Right cardiac atrium (tissue), 5 donors: ENCODE measurements at regions not wholly inside any gene's neighbourhood (a gene's known extent, or its start where the extent isn't known, plus 50 kb on each side); places are given as distances from the start of the nearest gene placed in this dataset.

Source experiments
- ATAC-seq, 2 donors: fragments of 200-7000 bp; cut with Tn5 transposase; one replicate each; pipeline versions ENCODE4 v1.8.0 to v1.9.1; 2020; ENCODE audit warnings: moderate library complexity in 2 of 2, mild to moderate bottlenecking in 1 of 2
- DNase-seq, 3 donors: peaks; one replicate each; pipeline ENCODE4 v3.0.0-alpha.2; 2020
- H3K27ac ChIP-seq: one replicate; pipeline ENCODE4 v1.5.1; 2013; ENCODE audit warnings: mild to moderate bottlenecking, low read length, control low read depth, moderate library complexity
- H3K27me3 ChIP-seq: one replicate; pipeline ENCODE4 v1.6.1; 2013; ENCODE audit not compliant: control insufficient read depth, insufficient read depth
- H3K4me1 ChIP-seq: one replicate; pipeline ENCODE4 v1.6.1; 2013; ENCODE audit warnings: low read length; ENCODE audit not compliant: control insufficient read depth, insufficient read depth
- H3K4me3 ChIP-seq: one replicate; pipeline ENCODE4 v1.5.1; 2013; ENCODE audit warnings: low read length, control low read depth
- H3K9me3 ChIP-seq: one replicate; pipeline ENCODE4 v1.6.1; 2013; ENCODE audit warnings: low read length; ENCODE audit not compliant: control insufficient read depth
- WGBS: extraction: QIAGEN DNeasy Blood & Tissue Kit; methylation state at CpG from one replicate; pipeline ENCODE4 v1.1.7; 2013; 5-methylcytosine and 5-hydroxymethylcytosine counted together
- intact Hi-C, 4 donors: fragments of 100-400 bp; cut with DNase I; formaldehyde crosslinking; loops; one replicate each; pipeline versions ENCODE4 v1.11.0 to v1.14.0; 2022 to 2023
- donor health status: healthy with polysubstance abuse.
- donor health status: DM: no; HTN: yes; CAD: no.
- donor health status: DM: no; HTN: no; CAD: no.
- donor health status: DM: no; HTN: yes; CAD: no; lungs with severe emphysema.
- donor health status: DM: yes; HTN: yes; CAD: no.

DNA sequence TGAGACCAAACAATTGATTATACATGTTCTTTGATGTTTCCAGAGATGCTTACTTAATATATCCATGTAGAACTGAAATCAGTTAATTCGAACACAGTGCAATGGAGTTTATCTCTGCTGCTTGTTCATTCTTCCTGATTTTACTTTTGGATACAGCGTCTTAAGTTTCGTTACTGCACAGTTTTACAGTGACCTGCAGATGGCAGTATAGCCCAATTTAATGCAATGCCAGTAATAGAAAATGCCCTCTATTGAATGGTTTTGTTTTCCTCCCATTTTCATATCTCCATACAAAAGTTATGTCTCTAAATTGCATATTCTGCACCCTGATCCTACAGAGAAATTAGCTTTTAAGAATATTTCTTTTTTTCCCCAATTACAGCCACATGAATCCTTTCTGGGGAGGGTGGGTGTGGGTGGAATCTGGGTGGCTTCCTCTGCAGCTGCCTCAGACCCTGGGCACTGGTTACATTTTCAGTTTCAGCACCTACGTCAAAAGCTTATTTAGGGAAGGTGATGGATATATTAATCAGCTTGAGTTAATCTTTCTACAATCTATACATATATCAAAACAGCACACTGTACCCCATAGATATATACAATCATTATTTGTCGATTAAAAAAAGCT is 101.1 kb upstream of the DCD start:
- WGBS, result 23% methylated on average over 5 of the region's 5 CpGs

DNA sequence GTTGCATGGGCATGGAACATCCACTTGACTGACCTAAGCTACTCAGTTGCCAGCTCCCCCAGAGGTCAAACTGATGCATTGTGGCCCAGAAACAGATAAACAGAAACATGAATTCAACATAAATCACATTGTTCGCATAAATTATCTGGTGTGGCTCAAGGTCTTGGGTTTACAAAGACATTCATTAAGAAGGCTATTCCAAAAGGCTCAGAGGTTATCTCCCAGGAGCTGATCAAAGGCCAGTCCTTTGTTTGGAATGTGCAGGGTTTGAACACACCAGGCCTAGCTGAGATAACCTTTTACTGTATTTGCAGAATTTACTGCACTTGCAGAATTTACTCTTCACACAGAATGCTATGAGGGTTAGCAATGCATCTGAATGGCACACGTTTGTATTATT is 96.4 kb upstream of the DCD start:
- intact Hi-C loops, result no loop called here
- ATAC-seq (no peak), DNase-seq (no peak)
- H3K9me3 ChIP-seq, result no peaks in the 10 kb centered on the region
- H3K27ac ChIP-seq, result no peak overlapping the region
- no peaks in the 10 kb centered on the region for H3K27me3 ChIP-seq
- WGBS, result 55% methylated on average over 2 of the region's 2 CpGs
- H3K4me3 ChIP-seq, result no peak overlapping the region
- H3K4me1 ChIP-seq, result no peaks in the 10 kb centered on the region

More for the DNA sequence above, 101.1 kb upstream of the DCD start:
- Histone ChIP-seq H3K4me3 (no peak overlapping the region), H3K9me3 (no peaks in the 10 kb centered on the region), H3K27ac (no peak overlapping the region), H3K27me3 (no peaks in the 10 kb centered on the region), H3K4me1 (no peaks in the 10 kb centered on the region)
- intact Hi-C loops, result loop anchor here in 1 of 4 donors (5.0 kb wide), 1 partner anchor 208 kb away; no protein-coding TSS in a partner anchor
- DNase-seq (no peak), ATAC-seq (no peak)

DNA sequence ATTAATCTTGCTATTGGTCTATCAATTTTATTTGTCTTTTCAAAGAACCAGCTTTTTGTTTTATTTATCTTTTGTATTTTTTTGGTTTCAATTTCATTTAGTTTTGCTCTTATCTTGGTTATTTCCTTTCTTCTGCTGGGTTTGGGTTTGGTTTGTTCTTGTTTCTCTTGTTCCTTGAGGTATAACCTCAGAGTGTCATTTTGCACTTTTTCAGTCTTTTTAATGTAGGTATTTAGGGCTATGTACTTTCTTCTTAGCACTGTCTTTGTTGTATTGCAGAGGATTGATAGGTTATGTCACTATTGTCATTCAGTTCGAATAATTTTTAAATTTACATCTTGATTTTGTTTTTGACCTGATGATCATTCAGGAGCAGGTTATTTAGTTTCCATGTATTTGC is 92.7 kb upstream of the DCD start:
- no peaks in the 10 kb centered on the region for H3K27me3 ChIP-seq
- no peak overlapping the region for H3K27ac ChIP-seq
- DNase-seq (no peak), ATAC-seq (no peak)
- WGBS, result 73% methylated on average over 1 of the region's 1 CpG
- intact Hi-C loops, result no loop called here
- no peak overlapping the region for H3K4me3 ChIP-seq
- no peaks in the 10 kb centered on the region for H3K9me3 ChIP-seq
- no peaks in the 10 kb centered on the region for H3K4me1 ChIP-seq

DNA sequence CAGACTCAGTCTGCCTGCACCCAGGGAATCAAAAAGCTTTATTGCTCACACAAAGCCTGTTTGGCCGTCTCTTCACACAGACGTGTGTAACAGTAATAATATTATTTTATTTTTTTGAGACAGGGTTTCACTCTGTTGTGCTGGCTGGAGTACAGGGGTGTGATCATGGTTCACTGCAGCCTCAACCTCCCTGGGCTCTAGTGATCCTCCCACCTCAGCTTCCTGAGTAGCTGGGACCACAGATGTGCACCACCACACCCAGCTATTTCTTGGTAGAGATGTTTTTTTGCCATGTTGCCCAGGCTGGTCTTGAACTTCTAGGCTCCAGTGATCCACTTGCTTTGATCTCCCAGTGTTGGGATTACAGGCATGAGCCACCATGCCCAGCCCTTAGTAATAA is 88.4 kb upstream of the DCD start:
- ATAC-seq (no peak), DNase-seq (no peak)
- Histone ChIP-seq H3K4me3 (no peak overlapping the region), H3K27ac (no peak overlapping the region), H3K9me3 (no peaks in the 10 kb centered on the region), H3K27me3 (no peaks in the 10 kb centered on the region), H3K4me1 (no peaks in the 10 kb centered on the region)
- 79% methylated on average over 2 of the region's 2 CpGs for WGBS
- intact Hi-C loops, result no loop called here

DNA sequence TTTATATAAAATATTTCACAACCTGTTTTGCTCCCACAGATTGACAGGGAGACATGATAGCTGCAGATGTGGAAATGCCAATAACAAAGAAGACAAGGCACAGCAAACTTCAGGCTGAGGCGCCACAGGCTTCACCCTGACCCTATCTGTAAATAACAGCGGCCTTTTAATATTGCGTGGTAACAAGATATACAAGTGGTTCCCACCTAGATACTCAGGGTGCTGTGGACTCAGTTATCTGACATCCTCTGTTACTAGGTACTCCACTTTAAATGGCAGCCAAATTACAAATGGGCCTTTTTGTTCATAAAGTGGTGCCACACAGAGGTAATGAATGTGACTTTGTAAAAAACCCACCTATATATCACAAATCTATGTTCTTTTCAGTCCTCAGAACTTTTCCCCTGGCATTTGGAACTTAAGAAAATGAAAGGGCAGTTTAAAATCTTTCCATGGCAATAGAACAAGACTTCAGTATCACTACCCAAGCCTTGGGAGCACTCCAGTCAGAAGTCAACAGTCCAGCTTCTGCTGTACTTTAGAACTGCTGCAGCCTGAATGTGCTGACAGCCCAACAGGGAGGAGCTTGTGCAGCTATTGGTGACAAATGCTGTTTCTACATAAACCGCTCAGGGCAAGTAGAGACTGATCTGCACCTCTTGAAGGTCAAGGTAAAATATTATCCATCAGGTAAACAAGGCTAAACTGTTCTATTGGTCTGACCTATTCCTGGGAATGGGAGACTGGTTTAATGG is 86.2 kb upstream of the DCD start:
- Histone ChIP-seq H3K4me1 (no peaks in the 10 kb centered on the region), H3K27ac (no peak overlapping the region), H3K4me3 (no peak overlapping the region), H3K27me3 (no peaks in the 10 kb centered on the region), H3K9me3 (no peaks in the 10 kb centered on the region)
- 59% methylated on average over 4 of the region's 4 CpGs for WGBS
- DNase-seq, result peak; percentile 28 to 67 (median 39)
- peak; percentile 83 to 96 for ATAC-seq
- intact Hi-C loops, result no loop called here

GRCh38 chr12:54725233-54725843 is 77.2 kb upstream of the DCD start:
- H3K4me3 ChIP-seq, result no peak overlapping the region
- DNase-seq (no peak), ATAC-seq (peak; percentile 36 to 50)
- no peaks in the 10 kb centered on the region for H3K27me3 ChIP-seq
- no peaks in the 10 kb centered on the region for H3K4me1 ChIP-seq
- WGBS, result 21% methylated on average over 5 of the region's 5 CpGs
- intact Hi-C loops, result loop anchor here in 3 of 4 donors (5.0 to 10.0 kb wide), 2 partner anchors 229 to 232 kb away; no protein-coding TSS in a partner anchor
- H3K9me3 ChIP-seq, result no peaks in the 10 kb centered on the region
- H3K27ac ChIP-seq, result no peak overlapping the region

GRCh38 chr12:54723379-54724256 is 75.5 kb upstream of the DCD start:
- DNase-seq, result no peak

DNA sequence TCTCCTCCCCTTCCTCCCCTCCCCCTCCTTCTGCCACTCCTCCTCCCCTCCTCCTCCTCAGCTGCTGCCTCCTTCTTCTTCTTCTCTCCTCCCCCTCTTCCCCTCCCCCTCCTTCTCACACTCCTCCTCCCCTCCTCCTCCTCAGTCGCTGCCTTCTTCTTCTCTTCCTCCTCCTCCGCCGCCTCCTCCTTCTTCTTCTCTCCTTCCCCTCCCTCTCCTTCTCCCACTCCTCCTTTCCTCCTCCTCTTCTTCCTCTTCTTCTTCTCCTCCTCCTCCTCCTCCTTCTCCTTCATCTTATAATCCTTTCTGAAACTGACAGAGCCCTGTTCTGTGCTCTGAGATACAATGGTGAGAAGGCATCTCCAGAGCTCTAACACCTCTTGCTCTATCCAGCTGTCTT is 73.1 kb upstream of the DCD start:
- Histone ChIP-seq H3K27ac (no peak overlapping the region), H3K4me1 (no peaks in the 10 kb centered on the region), H3K27me3 (no peaks in the 10 kb centered on the region), H3K9me3 (no peaks in the 10 kb centered on the region), H3K4me3 (no peak overlapping the region)
- ATAC-seq (no peak), DNase-seq (no peak)
- WGBS, result 68% methylated on average over 3 of the region's 3 CpGs
- intact Hi-C loops, result loop anchor here in 2 of 4 donors (10.0 kb wide), 1 partner anchor 233 kb away; no protein-coding TSS in a partner anchor

More at GRCh38 chr12:54723379-54724256, 75.5 kb upstream of the DCD start:
- no peaks in the 10 kb centered on the region for H3K27me3 ChIP-seq
- no peak overlapping the region for H3K4me3 ChIP-seq
- ATAC-seq, result no peak
- intact Hi-C loops, result loop anchor here in 2 of 4 donors (10.0 kb wide), 1 partner anchor 231 kb away; no protein-coding TSS in a partner anchor
- H3K9me3 ChIP-seq, result no peaks in the 10 kb centered on the region
- WGBS, result 73% methylated on average over 5 of the region's 5 CpGs
- no peak overlapping the region for H3K27ac ChIP-seq
- H3K4me1 ChIP-seq, result no peaks in the 10 kb centered on the region

DNA sequence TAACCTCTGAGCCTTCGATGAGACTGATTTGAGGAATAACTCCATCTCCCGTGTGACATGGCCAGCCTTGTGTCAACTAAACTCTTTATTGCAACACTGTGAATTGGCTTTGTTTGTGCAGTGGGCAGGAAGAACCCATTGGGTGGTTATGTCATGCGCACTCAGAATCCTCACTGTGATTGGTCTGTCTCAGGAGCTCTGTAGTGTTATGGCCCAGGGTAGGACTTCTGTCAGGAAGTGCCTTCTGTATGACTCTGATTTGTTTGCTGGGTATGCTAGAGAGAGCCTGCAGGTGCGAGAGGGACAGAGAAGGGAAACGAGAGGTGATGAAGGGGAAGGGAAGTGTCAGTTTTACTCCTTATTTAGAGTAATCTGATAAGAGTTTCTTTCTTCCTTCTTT is 71.5 kb upstream of the DCD start:
- Histone ChIP-seq H3K27me3 (no peaks in the 10 kb centered on the region), H3K9me3 (no peaks in the 10 kb centered on the region), H3K4me3 (no peak overlapping the region), H3K27ac (no peak overlapping the region), H3K4me1 (no peaks in the 10 kb centered on the region)
- no peak for DNase-seq
- intact Hi-C loops, result loop anchor here in 2 of 4 donors (10.0 kb wide), 1 partner anchor 235 kb away; no protein-coding TSS in a partner anchor
- WGBS, result 69% methylated on average over 5 of the region's 5 CpGs
- ATAC-seq, result no peak

- 45% methylated on average over 2 of the region's 2 CpGs for WGBS
- no peak overlapping the region for H3K27ac ChIP-seq
- ATAC-seq, result no peak
Observed at GRCh38 chr12:54716261-54716660, 68.1 kb upstream of the DCD start.

More at GRCh38 chr12:54716261-54716660, 68.1 kb upstream of the DCD start:
- intact Hi-C loops, result no loop called here
- Histone ChIP-seq H3K4me3 (no peak overlapping the region), H3K9me3 (no peaks in the 10 kb centered on the region), H3K27me3 (no peaks in the 10 kb centered on the region), H3K4me1 (no peaks in the 10 kb centered on the region)
- no peak for DNase-seq
